Right renal cortex interstitium (tissue), 3 donors: ENCODE measurements at regions not wholly inside any gene's neighbourhood (a gene's known extent, or its start where the extent isn't known, plus 50 kb on each side); places are given as distances from the start of the nearest gene placed in this dataset.

Experiments
- DNase-seq, 3 donors: peaks; one replicate each; pipeline ENCODE4 v3.0.0-alpha.2; 2013; ENCODE audit warnings: low read depth in 3 of 3, low spot score in 2 of 3

DNA sequence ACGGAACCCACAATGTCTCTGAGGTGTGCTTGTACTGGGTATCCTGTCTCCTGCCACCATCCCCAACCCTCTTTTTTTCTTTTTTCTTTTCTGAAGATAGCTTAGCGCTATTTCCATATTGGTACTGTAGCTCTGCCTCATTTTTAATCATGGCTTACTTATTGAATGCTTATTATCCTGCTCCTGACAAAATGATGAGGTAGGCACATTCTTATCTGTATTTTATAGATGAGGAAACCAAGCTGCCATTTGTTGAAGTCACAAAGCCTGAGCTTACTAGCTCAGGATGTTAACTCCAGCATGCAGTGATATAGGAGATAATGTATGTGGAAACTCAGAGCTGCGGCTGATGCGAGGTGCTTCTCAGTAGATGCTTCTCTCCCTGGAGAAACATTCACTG is 61.4 kb upstream of the GPR6 start:
- DNase-seq, result no peak

DNA sequence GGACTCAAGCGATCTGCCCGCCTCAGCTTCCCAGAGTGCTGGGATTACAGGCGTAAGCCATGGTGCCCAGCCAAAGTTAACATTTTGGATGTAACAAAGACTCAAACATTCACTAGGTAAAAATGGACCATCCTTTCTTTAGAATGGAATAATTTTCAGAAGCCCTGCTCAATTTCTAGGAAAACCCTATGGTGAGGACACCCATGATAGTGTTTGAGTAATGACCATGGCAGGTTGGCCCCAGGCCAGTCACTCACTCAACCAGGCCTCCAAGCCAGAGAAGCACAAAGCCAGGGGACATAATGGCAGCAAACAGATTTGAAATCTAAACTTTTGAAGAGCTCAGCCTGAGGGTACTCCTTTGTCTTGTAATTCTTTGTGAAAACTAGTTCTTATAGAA is 59.9 kb upstream of the GPR6 start:
- no peak for DNase-seq

DNA sequence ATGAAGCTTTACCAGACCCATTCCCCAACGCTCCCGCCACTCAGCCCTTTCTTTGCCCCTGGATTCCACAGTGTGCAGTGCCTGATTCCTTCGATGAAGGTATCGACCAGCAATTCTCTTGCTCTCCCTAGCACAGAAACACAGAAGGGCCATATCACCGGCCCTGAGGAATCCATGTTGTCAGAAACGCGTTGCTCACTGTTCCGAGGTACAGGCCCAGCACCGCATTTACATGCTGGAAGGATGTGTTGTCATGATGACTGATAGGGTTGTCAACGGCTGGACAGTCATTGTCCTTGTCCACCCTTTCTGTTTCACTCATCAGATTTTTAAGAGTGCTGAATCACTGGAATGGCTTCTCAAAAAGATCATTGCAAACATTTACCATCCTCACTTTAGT is 57.2 kb upstream of the GPR6 start:
- no peak for DNase-seq

DNA sequence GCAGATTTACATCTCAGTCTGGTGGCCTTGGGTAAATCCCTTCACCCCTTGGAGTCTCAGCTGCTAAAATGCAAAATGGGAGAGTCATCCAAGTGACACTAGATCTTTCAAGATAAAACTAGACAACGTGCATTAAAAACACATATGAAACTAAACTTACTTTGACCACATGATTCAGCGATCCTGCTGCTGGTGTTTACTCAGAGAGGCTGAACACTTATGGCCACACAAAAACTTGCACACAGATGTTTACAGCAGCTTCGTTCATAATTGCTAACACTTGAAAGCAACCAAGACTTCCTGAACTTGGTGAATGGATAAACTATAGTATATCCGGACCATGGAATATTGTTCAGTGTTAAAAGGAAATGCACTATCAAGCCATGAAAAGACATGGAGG is 55.3 kb upstream of the GPR6 start:
- no peak for DNase-seq

DNA sequence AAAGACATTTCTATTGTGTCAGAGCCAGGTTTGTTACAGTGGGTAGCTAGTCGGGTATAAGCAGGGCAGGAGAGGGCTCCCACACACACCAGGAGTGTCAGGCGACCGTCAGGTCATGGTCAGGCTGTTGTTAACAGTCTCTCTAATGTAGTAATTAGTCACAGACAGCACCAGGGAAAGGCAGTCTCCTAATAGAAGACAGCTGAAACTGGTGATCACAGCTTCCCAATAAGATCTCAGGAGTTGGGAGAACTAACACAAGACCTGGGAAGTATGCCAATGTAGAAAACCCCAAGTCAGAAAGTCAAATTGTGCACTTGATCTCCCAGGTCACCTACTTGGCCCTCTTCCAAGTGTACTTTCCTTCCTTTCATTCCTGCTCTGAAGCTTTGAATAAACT is 53.0 kb upstream of the GPR6 start:
- DNase-seq, result no peak

DNA sequence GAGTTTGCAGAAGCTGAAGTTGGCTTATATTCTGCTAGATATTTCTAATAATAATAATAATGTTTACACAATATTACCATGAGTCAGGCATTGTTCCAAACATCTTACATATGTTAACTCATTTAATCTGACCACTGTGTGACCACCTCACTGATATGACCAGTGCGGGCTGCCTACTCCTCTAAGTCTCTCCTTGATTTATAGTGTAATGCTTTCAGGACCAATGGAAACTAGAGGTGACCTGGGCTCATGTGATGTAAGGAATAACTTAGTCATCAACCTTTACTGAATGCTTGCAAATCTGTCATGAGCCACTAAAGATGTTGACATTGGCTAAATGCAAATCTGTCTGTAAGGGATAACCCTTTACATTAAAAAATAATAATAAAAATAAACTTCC is 51.1 kb upstream of the GPR6 start:
- DNase-seq, result no peak
